Activated CD8-positive, alpha-beta T cell treated with anti-CD3 and anti-CD28 coated beads for 36 hours (primary cell): ENCODE measurements at regions not wholly inside any gene's neighbourhood (a gene's known extent, or its start where the extent isn't known, plus 50 kb on each side); places are given as distances from the start of the nearest gene placed in this dataset.

ENCODE experiments used
- ATAC-seq: fragments of 200-7000 bp; cut with Tn5 transposase; one replicate; pipeline ENCODE4 v1.10.0; 2021; ENCODE audit warnings: mild to moderate bottlenecking, moderate library complexity
- CTCF ChIA-PET: fragments of 350-600 bp; sonication (Branson Sonifier 250); formaldehyde crosslinking; loops from one replicate; lab custom pipeline; 2021; ENCODE audit warnings: antibody characterized with exemption; lab: Charles Lee
- POLR2A ChIA-PET: fragments of 350-600 bp; sonication (Branson Sonifier 250); formaldehyde crosslinking; loops from one replicate; lab custom pipeline; 2021; ENCODE audit warnings: antibody characterized with exemption; lab: Charles Lee
- DNase-seq: peaks from one replicate; pipeline ENCODE4 v3.0.0-alpha.2; 2020
- H3K27ac Mint-ChIP-seq: one replicate; pipeline ENCODE4 v1.8.0; 2021; ENCODE audit warnings: mild to moderate bottlenecking, mixed read lengths
- H3K27me3 Mint-ChIP-seq: one replicate; pipeline ENCODE4 v1.8.0; 2021; ENCODE audit warnings: mixed read lengths
- H3K36me3 Mint-ChIP-seq: one replicate; pipeline ENCODE4 v1.8.0; 2021; ENCODE audit warnings: low read depth, mixed read lengths
- H3K4me1 Mint-ChIP-seq: one replicate; pipeline ENCODE4 v1.8.0; 2021; ENCODE audit warnings: low read depth, mixed read lengths
- H3K4me3 Mint-ChIP-seq: one replicate; pipeline ENCODE4 v1.8.0; 2021; ENCODE audit warnings: mild to moderate bottlenecking, moderate library complexity, mixed read lengths
- H3K9me3 Mint-ChIP-seq: one replicate; pipeline ENCODE4 v1.8.0; 2021; ENCODE audit warnings: mixed read lengths
- intact Hi-C: fragments of 100-400 bp; cut with micrococcal nuclease; formaldehyde crosslinking; loops from one replicate; pipeline ENCODE4 v1.10.0; 2022
- TF ChIP-seq, protein P1 (sequence below): fragments of 200-600 bp; IDR thresholded peaks from one replicate; pipeline ENCODE4 v1.8.0; 2022; ENCODE audit warnings: antibody characterized with exemption, mild to moderate bottlenecking

DNA sequence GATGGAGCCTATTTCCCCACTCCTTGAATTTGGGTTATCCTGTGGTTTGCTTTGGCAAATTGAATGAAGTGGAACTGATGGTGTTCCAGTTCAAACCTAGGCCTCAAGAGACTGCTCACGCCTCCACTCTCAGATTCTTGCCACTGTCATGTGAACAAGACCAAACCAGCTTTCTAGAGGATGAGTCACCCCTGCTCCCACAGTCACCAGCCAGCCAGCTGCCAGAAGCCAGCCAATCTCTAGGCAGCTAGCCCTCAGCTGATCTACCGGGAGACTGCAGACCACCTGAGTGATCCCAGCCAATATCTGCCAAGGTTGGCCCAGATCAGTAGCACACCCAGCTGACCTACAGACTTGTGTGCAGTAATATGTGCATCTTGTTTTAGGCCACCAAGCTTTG, 300.6 kb downstream of the TMEM38B start:
- intact Hi-C loops: no loop called here
- Mint-ChIP-seq H3K27ac (no peak overlapping the region), H3K4me1 (no peaks in the 10 kb centered on the region), H3K27me3 (no peaks in the 10 kb centered on the region), H3K9me3 (no peaks in the 10 kb centered on the region), H3K4me3 (no peak overlapping the region), H3K36me3 (no peaks in the 10 kb centered on the region)
- TF ChIP-seq, protein P1, sequence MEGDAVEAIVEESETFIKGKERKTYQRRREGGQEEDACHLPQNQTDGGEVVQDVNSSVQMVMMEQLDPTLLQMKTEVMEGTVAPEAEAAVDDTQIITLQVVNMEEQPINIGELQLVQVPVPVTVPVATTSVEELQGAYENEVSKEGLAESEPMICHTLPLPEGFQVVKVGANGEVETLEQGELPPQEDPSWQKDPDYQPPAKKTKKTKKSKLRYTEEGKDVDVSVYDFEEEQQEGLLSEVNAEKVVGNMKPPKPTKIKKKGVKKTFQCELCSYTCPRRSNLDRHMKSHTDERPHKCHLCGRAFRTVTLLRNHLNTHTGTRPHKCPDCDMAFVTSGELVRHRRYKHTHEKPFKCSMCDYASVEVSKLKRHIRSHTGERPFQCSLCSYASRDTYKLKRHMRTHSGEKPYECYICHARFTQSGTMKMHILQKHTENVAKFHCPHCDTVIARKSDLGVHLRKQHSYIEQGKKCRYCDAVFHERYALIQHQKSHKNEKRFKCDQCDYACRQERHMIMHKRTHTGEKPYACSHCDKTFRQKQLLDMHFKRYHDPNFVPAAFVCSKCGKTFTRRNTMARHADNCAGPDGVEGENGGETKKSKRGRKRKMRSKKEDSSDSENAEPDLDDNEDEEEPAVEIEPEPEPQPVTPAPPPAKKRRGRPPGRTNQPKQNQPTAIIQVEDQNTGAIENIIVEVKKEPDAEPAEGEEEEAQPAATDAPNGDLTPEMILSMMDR: no peak
- DNase-seq: peak; percentile 33
- ATAC-seq: peak; percentile 65
- POLR2A ChIA-PET: no interaction called here
- CTCF ChIA-PET: no interaction called here

GRCh38 chr9:106017198-106017740, 322.9 kb downstream of the TMEM38B start:
- no peak overlapping the region for H3K4me3 Mint-ChIP-seq
- DNase-seq (no peak), ATAC-seq (no peak)
- intact Hi-C loops: no loop called here
- no peaks in the 10 kb centered on the region for H3K4me1 Mint-ChIP-seq
- POLR2A ChIA-PET: no interaction called here
- CTCF ChIA-PET: no interaction called here
- TF ChIP-seq, protein P1: no peak
- no peaks in the 10 kb centered on the region for H3K27me3 Mint-ChIP-seq
- H3K27ac Mint-ChIP-seq: no peak overlapping the region
- H3K36me3 Mint-ChIP-seq: no peaks in the 10 kb centered on the region
- H3K9me3 Mint-ChIP-seq: no peaks in the 10 kb centered on the region

- POLR2A ChIA-PET: no interaction called here
- no peaks in the 10 kb centered on the region for H3K36me3 Mint-ChIP-seq
Measured at GRCh38 chr9:106019039-106019680, 324.8 kb downstream of the TMEM38B start.

GRCh38 chr9:106019702-106020101, 325.4 kb downstream of the TMEM38B start:
- ATAC-seq (no peak), DNase-seq (no peak)
- Mint-ChIP-seq H3K36me3 (no peaks in the 10 kb centered on the region), H3K4me3 (no peak overlapping the region), H3K9me3 (no peaks in the 10 kb centered on the region), H3K27ac (no peak overlapping the region), H3K27me3 (no peaks in the 10 kb centered on the region), H3K4me1 (no peaks in the 10 kb centered on the region)
- intact Hi-C loops: no loop called here
- TF ChIP-seq, protein P1: no peak
- POLR2A ChIA-PET: no interaction called here
- CTCF ChIA-PET: no interaction called here

More at GRCh38 chr9:106019039-106019680, 324.8 kb downstream of the TMEM38B start:
- DNase-seq (no peak), ATAC-seq (no peak)
- TF ChIP-seq, protein P1: no peak
- Mint-ChIP-seq H3K27ac (no peak overlapping the region), H3K9me3 (no peaks in the 10 kb centered on the region), H3K27me3 (no peaks in the 10 kb centered on the region), H3K4me3 (no peak overlapping the region), H3K4me1 (no peaks in the 10 kb centered on the region)
- intact Hi-C loops: no loop called here
- CTCF ChIA-PET: no interaction called here

- H3K4me1 Mint-ChIP-seq: no peaks in the 10 kb centered on the region
- intact Hi-C loops: no loop called here
- ChIA-PET CTCF (no interaction called here), POLR2A (no interaction called here)
- H3K27ac Mint-ChIP-seq: no peak overlapping the region
- no peak overlapping the region for H3K4me3 Mint-ChIP-seq
- H3K9me3 Mint-ChIP-seq: no peaks in the 10 kb centered on the region
- H3K27me3 Mint-ChIP-seq: no peaks in the 10 kb centered on the region
- ATAC-seq (no peak), DNase-seq (no peak)
- H3K36me3 Mint-ChIP-seq: no peaks in the 10 kb centered on the region
- TF ChIP-seq, protein P1: no peak
Measured at GRCh38 chr9:106020186-106020585, 325.8 kb downstream of the TMEM38B start.
